Neural cell (in vitro differentiated cells): ENCODE measurements at regions not wholly inside any gene's neighbourhood (a gene's known extent, or its start where the extent isn't known, plus 50 kb on each side); places are given as distances from the start of the nearest gene placed in this dataset.

Experiments used
- EP300 ChIP-seq: fragments of 450-650 bp; conservative IDR thresholded peaks from 2 replicates; pipeline ENCODE4 v1.6.1; 2014; ENCODE audit warnings: antibody characterized with exemption, mild to moderate bottlenecking, moderate library complexity; ENCODE audit not compliant: poor library complexity, severe bottlenecking
- EZH2 ChIP-seq: fragments of 200-600, 300-800 bp; shearing (Covaris generic), sonication (generic); IDR thresholded peaks from 2 replicates; pipeline ENCODE4 v1.6.1; 2014; ENCODE audit warnings: antibody characterized with exemption, low read length, borderline replicate concordance, mild to moderate bottlenecking; ENCODE audit not compliant: insufficient read depth, poor library complexity, severe bottlenecking
- MXI1 ChIP-seq: fragments of 450-650 bp; conservative IDR thresholded peaks from 2 replicates; pipeline ENCODE4 v1.6.1; 2014; ENCODE audit warnings: antibody characterized with exemption, mild to moderate bottlenecking; ENCODE audit not compliant: poor library complexity, severe bottlenecking
- POLR2AphosphoS5 ChIP-seq: IDR thresholded peaks from 2 replicates; pipeline ENCODE4 v1.6.1; 2012
- RAD21 ChIP-seq: fragments of 450-650 bp; conservative IDR thresholded peaks from 2 replicates; pipeline ENCODE4 v1.6.1; 2014; ENCODE audit warnings: antibody characterized with exemption, mild to moderate bottlenecking, moderate library complexity
- SMC3 ChIP-seq: fragments of 450-650 bp; conservative IDR thresholded peaks from 2 replicates; pipeline ENCODE4 v1.6.1; 2014; ENCODE audit warnings: antibody characterized with exemption, mild to moderate bottlenecking, moderate library complexity; ENCODE audit not compliant: poor library complexity
- TAF1 ChIP-seq: IDR thresholded peaks from 2 replicates; pipeline ENCODE4 v1.6.1; 2012; ENCODE audit warnings: low read depth
- TF ChIP-seq, protein P1 (sequence below): fragments of 450-650 bp; IDR thresholded peaks from 2 replicates; pipeline ENCODE4 v1.5.1; 2014; ENCODE audit warnings: antibody characterized with exemption, mild to moderate bottlenecking, moderate library complexity; ENCODE audit not compliant: poor library complexity, severe bottlenecking
- TF ChIP-seq, protein P2 (sequence below): IDR thresholded peaks from 2 replicates; pipeline ENCODE4 v1.6.1; 2012; ENCODE audit warnings: borderline replicate concordance

- TF ChIP-seq, protein P1, sequence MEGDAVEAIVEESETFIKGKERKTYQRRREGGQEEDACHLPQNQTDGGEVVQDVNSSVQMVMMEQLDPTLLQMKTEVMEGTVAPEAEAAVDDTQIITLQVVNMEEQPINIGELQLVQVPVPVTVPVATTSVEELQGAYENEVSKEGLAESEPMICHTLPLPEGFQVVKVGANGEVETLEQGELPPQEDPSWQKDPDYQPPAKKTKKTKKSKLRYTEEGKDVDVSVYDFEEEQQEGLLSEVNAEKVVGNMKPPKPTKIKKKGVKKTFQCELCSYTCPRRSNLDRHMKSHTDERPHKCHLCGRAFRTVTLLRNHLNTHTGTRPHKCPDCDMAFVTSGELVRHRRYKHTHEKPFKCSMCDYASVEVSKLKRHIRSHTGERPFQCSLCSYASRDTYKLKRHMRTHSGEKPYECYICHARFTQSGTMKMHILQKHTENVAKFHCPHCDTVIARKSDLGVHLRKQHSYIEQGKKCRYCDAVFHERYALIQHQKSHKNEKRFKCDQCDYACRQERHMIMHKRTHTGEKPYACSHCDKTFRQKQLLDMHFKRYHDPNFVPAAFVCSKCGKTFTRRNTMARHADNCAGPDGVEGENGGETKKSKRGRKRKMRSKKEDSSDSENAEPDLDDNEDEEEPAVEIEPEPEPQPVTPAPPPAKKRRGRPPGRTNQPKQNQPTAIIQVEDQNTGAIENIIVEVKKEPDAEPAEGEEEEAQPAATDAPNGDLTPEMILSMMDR, result no peak
- TF ChIP-seq EZH2 (no peak), RAD21 (no peak), TAF1 (no peak), EP300 (no peak), POLR2AphosphoS5 (no peak), SMC3 (no peak), MXI1 (no peak)
- TF ChIP-seq, protein P2, sequence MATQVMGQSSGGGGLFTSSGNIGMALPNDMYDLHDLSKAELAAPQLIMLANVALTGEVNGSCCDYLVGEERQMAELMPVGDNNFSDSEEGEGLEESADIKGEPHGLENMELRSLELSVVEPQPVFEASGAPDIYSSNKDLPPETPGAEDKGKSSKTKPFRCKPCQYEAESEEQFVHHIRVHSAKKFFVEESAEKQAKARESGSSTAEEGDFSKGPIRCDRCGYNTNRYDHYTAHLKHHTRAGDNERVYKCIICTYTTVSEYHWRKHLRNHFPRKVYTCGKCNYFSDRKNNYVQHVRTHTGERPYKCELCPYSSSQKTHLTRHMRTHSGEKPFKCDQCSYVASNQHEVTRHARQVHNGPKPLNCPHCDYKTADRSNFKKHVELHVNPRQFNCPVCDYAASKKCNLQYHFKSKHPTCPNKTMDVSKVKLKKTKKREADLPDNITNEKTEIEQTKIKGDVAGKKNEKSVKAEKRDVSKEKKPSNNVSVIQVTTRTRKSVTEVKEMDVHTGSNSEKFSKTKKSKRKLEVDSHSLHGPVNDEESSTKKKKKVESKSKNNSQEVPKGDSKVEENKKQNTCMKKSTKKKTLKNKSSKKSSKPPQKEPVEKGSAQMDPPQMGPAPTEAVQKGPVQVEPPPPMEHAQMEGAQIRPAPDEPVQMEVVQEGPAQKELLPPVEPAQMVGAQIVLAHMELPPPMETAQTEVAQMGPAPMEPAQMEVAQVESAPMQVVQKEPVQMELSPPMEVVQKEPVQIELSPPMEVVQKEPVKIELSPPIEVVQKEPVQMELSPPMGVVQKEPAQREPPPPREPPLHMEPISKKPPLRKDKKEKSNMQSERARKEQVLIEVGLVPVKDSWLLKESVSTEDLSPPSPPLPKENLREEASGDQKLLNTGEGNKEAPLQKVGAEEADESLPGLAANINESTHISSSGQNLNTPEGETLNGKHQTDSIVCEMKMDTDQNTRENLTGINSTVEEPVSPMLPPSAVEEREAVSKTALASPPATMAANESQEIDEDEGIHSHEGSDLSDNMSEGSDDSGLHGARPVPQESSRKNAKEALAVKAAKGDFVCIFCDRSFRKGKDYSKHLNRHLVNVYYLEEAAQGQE, result no peak
These were observed 126.7 kb upstream of the MLIP start for GRCh38 chr6:53984581-53984980.
